ENCODE measurements at regions not wholly inside any gene's neighbourhood (a gene's known extent, or its start where the extent isn't known, plus 50 kb on each side); places are given as distances from the start of the nearest gene placed in this dataset.

- no peak for DNase-seq (ENCODE audit: low spot score)
These were observed 52.0 kb upstream of the IRX6 start for GRCh38 chr16:55271945-55272513.

GRCh38 chr16:55272744-55273143, 51.3 kb upstream of the IRX6 start:
- DNase-seq (ENCODE audit: low spot score) = no peak

DNA sequence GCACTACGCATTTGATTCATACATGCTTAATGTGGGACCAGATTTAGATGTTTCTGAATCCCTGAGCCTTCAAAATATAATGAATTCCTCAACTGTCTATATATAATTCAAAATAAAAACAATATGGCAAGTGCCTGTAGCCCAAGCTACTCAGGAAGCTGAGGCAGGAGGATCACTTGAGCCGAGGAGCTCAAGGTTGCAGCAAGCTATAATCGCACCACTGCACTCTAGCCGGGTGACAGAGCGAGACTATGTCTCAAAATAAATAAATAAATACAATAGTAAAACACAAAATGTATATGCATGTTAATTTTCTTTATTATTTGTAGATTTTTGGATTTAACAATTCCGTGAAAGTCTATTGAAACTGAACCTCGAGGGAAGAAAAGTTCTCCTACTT, 50.6 kb upstream of the IRX6 start:
- DNase-seq (ENCODE audit: low spot score) = no peak

DNA sequence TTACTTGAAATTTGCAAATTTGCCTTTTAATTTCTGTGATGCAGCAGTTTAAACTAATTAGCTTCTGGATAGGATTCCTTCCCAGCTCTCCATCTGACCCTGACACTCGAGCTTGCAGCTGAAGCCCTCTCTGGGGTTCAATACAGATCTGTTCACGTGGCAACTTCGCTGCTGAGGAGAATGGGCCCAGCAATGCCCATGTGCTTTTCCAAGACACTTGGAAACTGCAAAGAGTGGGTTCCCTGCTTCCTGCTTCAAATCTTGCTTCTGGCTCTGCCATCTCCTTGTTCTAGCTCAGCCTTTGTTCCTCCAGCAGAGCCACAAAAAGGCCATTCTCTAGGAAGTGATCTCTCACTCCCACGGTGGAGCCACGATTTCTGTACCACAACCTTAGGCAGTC, 50.0 kb upstream of the IRX6 start:
- no peak for DNase-seq (ENCODE audit: low spot score)

Data from kidney capillary endothelial cell (primary cell).